Bronchial epithelial cell (primary cell): ENCODE measurements at regions not wholly inside any gene's neighbourhood (a gene's known extent, or its start where the extent isn't known, plus 50 kb on each side); places are given as distances from the start of the nearest gene placed in this dataset.

Source experiments
- DNase-seq: peaks from one replicate; pipeline ENCODE4 v3.0.0-alpha.2; 2010; ENCODE audit warnings: low read depth
- FAIRE-seq: peaks from 2 replicates; lab custom pipeline; 2011; peaks lifted over from hg19 to GRCh38; lab: Jason Lieb, UNC
- H3K27me3 ChIP-seq: 2 replicates; pipeline ENCODE4 v1.5.1; 2011; ENCODE audit warnings: low read length; ENCODE audit not compliant: control insufficient read depth, insufficient read depth
- H3K36me3 ChIP-seq: 2 replicates; pipeline ENCODE4 v1.5.1; 2011; ENCODE audit warnings: low read length; ENCODE audit not compliant: control insufficient read depth, insufficient read depth
- H3K4me3 ChIP-seq: 2 replicates; pipeline ENCODE4 v1.5.1; 2011; ENCODE audit warnings: mild to moderate bottlenecking, low read depth, low read length, control low read depth
- CTCF ChIP-seq: IDR thresholded peaks from 2 replicates; pipeline ENCODE4 v1.5.1; 2011; ENCODE audit warnings: mild to moderate bottlenecking, moderate library complexity, low read length, control low read depth, inconsistent platforms; ENCODE audit not compliant: insufficient read depth, severe bottlenecking

- DNase-seq, result no peak
- H3K4me3 ChIP-seq, result no peak overlapping the region
- no peaks in the 10 kb centered on the region for H3K27me3 ChIP-seq
- no peak for FAIRE-seq
- TF ChIP-seq CTCF, result no peak
- no peaks in the 10 kb centered on the region for H3K36me3 ChIP-seq
These were observed 1247.2 kb downstream of the ROBO2 start for GRCh38 chr3:78287085-78287484.

- Histone ChIP-seq H3K27me3 (no peaks in the 10 kb centered on the region), H3K4me3 (no peak overlapping the region), H3K36me3 (no peaks in the 10 kb centered on the region)
- FAIRE-seq (no peak), DNase-seq (no peak)
- TF ChIP-seq CTCF, result no peak
These were observed 1253.4 kb downstream of the ROBO2 start for GRCh38 chr3:78293284-78293683.

GRCh38 chr3:78304115-78304514 is 1264.2 kb downstream of the ROBO2 start:
- TF ChIP-seq CTCF, result no peak
- DNase-seq (no peak), FAIRE-seq (no peak)
- Histone ChIP-seq H3K36me3 (no peaks in the 10 kb centered on the region), H3K4me3 (no peak overlapping the region), H3K27me3 (no peaks in the 10 kb centered on the region)

- DNase-seq (no peak), FAIRE-seq (no peak)
- TF ChIP-seq CTCF, result no peak
- H3K27me3 ChIP-seq, result no peaks in the 10 kb centered on the region
- H3K4me3 ChIP-seq, result no peak overlapping the region
- no peaks in the 10 kb centered on the region for H3K36me3 ChIP-seq
These were observed 1273.0 kb downstream of the ROBO2 start for GRCh38 chr3:78312851-78313250.

- H3K27me3 ChIP-seq, result no peaks in the 10 kb centered on the region
- no peak for TF ChIP-seq CTCF
- DNase-seq (no peak), FAIRE-seq (no peak)
- H3K4me3 ChIP-seq, result no peak overlapping the region
- H3K36me3 ChIP-seq, result no peaks in the 10 kb centered on the region
These were observed 1273.4 kb downstream of the ROBO2 start for GRCh38 chr3:78313332-78313731.

GRCh38 chr3:78314327-78314726 is 1274.4 kb downstream of the ROBO2 start:
- no peak overlapping the region for H3K4me3 ChIP-seq
- FAIRE-seq, result no peak
- no peak for TF ChIP-seq CTCF
- no peak for DNase-seq
- no peaks in the 10 kb centered on the region for H3K36me3 ChIP-seq
- no peaks in the 10 kb centered on the region for H3K27me3 ChIP-seq
